ENCODE measurements at regions not wholly inside any gene's neighbourhood (a gene's known extent, or its start where the extent isn't known, plus 50 kb on each side); places are given as distances from the start of the nearest gene placed in this dataset.
"Not testable (repeated sequence)": the region's sequence is repeated elsewhere in the genome, so short reads cannot be mapped to it uniquely, and the experiment has no call there.

DNA sequence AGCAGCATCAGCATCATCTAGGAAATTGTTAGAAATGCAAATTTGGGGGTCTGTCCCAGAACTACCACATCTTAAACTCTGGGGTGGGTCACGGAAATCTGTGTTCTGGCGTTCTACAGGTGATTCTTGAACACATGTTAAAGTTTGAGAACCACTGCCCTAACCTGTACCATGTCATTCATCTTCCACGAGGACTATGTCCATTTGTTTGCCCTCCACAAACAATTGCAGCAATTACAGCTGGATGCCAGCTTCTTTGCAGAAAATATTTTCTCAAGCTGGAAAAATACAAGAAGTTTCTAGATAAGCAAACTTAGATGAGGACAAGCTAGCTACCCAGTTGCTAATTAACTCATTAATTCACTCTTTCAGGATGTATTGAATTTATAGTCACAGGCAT, 54.1 kb downstream of the MAFB start:
- DNase-seq (ENCODE audit: low spot score), result no peak

DNA sequence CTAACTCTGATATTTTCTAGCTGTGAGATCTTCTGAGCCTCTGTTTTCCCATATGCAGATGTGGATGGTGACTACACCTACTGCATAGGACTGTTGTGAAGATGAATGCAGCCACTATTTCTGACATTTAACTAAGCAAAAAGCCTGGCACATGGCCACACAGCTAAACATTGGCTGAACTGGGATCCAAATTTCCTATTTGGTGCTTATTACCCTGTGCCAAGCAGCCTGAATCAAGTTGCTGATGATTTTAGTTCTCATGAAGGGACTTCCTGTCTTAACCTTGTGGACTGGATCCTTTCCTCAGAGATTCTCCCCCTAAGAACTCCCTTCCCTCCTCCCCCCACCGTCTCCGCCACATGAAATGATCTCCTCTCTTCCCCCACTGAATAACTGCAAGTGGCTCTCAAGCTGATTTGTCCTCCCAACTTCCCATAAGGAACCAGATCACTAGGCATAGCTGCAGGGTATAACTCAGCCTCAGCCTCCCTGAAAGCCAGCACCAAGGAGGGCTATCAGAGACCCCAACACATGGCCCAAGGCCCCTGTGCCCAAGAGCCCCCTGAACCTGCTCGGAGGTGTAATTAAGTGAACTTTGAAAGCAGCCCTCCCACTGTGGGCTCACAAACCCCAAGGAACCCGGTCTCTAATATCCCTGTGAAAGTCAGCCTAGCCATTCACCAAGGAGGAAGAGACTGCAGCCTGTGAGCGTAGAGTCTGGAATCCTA, 55.7 kb downstream of the MAFB start:
- DNase-seq (ENCODE audit: low spot score), result no peak

DNA sequence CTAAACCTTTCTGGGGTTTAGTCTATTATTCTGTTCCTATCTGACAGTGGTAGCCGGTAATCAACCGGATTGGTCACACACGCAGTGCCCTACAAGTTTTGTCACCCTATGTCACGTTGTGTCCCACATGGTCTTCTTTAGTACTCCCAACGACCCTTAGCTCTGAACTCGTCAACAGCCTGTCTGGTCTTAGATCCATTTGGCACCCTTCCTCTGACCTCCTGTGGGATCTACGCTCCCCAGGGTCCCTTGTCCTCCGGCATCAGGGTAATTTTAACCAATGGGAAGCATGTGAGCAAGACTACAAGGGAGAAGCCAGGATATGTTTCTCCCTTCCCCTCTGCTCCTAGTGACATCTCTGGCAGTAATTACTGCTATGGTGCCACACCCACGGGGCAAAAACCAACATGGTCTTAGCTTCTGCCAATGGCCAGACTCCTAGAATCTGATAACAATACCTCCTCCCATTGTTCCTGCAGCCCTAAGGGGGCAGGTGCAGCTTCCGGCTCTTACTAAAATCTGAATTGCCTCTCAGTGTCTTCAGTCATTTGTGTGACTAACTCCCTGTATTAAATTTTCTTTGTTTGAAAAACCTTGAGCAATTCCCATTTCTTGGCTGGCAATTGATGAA, 56.6 kb downstream of the MAFB start:
- DNase-seq (ENCODE audit: low spot score), result no peak

DNA sequence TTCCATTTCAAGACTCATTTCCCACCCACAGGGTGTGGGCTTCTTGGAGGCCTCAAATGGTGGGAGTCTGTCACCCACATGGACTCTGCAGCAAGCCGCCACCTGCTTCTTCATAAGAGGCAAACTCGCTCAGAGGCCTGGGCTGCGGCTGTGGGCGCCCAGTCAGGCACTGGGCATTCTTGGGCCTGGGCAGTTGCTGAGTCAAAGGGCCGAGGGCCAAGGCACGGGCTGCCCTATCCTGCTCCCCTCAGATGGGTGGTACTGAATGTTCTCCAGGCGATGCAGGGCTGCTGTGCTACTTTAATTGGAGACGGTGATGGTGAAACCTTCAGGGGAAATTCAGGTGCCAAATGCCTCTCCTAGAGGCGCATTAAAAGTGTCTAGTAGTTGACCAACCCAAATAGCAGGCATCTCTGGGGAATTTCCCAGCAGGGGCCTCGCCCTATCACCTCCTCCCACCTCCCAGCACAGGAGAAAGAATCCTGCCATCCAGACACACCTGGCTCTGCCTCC, 57.9 kb downstream of the MAFB start:
- DNase-seq (ENCODE audit: low spot score), result no peak

DNA sequence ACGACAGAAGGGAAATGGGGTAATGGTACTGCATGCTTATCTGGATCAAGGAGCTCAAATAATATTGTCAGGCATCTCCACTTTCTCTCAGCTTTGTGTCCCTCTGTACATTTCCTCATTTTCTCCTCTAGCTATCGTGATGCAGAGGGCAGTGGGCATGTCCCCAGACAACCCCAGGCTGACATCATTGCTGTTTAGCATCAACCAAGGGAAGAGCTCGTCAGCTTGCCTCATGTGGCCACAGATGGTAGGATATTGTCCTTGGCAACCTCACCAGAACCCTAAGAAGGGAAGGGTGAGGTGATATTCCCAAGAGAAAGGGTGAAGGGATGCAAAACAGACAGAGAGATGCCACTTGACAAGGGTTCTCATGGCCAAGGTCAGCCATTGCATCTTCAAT, 58.3 kb downstream of the MAFB start:
- DNase-seq (ENCODE audit: low spot score), result no peak

DNA sequence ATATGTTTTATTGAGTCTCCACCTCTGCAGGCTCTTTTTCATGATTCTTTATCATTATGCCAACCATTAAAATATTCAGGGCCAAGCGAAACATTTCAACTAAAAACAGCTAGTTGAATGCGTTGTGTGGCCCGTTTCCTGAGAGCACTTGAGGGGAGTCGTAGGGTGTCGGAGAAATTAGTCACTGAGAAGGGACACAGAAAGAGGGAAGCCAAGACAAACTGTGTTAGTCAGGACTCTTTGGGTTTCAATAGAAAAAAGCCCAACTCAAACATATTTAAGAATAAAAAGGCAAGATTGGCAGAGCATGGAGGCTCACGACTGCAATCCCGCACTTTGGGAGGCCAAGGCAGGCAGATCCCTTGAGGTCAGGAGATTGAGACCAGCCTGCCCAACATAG, 58.9 kb downstream of the MAFB start:
- DNase-seq (ENCODE audit: low spot score), result no peak

DNA sequence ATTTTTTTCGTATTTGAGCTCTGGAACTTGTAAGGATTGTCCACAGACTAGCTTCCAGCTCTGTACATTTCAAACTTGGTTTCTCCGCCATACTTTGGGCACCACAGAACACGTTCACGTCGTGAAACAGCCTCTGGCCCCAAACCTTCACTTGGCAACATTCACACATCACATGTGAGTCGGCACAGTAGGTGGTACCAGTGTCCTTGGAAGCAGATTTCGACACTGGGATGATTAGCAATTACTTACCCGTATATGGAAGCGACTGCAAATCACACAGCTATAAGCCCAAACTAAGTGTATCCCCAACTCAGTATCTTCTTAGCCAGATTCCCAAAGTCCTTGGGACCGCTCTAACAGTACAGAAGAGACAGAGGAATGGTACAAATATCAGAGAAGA, 60.2 kb downstream of the MAFB start:
- DNase-seq (ENCODE audit: low spot score), result no peak

DNA sequence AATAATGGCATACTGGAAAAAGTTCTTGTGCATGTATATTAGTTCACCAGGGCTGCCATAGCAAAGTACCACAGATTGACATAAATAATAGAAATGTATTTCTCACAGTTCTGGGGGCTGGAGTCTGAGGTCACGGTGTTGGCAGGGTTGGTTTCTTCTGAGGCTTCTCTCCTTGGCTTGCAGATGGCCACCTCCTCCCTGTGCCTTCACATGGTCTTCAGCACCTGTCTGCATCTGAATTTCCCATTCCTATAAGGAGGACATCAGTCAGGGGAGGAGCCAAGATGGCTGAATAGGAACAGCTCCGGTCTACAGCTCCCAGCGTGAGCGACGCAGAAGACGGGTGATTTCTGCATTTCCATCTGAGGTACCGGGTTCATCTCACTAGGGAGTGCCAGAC, 70.0 kb downstream of the MAFB start:
- DNase-seq (ENCODE audit: low spot score), result not testable (repeated sequence)

DNA sequence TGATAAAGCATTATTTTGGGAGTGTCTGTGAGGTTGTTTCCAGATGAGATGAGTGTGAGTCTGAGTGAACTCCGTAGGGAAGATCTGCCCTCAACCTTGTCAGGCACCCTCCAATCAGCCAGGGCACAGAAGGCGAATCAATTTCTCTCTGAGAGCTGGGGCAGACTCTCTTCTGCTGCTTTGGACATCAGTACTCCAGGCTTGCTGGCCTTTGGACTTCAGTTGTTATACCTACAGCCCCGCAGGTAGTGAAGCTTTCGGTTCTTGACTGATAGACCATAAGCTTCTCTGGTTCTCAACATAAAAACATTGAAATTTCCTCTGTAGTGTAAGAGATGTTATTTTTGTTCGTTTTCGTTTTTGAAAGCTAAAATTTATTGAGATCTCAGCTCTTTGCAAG, 71.4 kb downstream of the MAFB start:
- DNase-seq (ENCODE audit: low spot score), result no peak

DNA sequence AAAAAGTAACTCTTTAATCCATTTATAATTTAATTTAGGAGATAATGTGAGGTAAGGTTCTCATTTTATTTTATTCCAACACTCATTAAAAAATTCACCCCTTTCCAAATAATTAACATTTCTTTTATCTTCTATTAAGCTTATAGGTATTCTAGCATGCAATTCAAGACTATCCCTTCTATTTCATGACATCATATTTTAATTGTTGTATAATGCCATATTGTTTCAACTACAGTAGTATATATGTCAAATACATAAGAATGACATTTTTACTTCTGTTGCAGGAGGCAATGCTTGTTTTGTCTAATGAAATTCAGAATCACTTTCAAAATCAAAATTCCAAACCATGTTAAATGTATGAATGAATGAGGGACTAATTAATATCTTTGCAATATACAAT, 76.2 kb downstream of the MAFB start:
- no peak for DNase-seq (ENCODE audit: low spot score)

DNA sequence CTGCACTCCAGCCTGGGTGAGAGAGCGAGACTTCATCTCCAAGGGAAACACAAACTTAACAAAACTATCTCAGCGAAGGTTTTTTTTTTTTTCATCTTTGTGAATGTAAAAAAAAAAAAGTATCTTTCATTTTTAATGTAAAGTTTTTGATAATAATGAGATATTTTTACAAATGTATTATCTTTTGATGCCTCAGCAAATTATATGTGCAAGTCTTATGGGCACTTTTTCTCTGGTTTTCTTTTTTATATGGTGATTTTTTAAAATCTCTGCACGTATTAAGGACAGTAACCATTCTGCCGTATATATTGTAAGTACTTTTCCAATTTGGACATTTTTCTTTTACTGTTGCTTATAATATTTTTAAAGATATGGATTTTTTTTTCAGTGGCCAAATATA, 76.8 kb downstream of the MAFB start:
- DNase-seq (ENCODE audit: low spot score), result no peak

DNA sequence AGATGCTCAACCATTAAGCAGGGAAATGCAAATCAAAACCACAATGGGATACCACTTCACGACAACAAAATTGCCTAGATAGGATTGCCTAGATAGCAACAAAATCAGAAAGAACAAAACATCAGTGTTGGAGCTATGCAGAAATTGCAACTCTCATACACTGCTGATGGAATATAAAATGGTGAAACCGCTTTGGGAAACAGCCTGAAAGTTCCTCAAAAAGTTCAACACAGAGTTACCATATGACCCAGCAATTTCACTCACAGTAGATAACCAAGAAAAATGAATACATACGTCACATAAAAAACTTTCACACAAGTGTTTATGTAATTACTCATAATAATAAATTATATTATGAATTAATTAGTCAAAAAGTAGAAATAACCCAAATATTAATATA, 78.3 kb downstream of the MAFB start:
- no peak for DNase-seq (ENCODE audit: low spot score)

DNA sequence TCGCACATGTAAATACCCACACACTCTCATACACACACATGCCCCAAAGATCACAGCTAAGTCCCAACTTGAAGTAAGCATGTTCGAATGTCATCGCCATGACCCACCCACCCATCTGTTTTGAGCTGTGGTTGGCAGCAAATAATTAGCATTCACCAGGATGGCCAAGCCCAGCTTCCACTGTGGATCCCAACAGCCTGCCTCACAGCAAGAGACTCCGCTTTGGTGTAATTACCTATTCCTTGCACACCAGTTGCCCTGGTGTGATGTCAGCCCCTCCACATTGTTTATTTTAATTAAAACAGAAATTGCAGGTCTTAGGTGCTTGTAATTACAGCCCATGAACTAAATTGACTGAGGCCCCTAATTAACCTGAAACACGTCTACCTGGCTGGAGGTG, 81.1 kb downstream of the MAFB start:
- DNase-seq (ENCODE audit: low spot score), result no peak

DNA sequence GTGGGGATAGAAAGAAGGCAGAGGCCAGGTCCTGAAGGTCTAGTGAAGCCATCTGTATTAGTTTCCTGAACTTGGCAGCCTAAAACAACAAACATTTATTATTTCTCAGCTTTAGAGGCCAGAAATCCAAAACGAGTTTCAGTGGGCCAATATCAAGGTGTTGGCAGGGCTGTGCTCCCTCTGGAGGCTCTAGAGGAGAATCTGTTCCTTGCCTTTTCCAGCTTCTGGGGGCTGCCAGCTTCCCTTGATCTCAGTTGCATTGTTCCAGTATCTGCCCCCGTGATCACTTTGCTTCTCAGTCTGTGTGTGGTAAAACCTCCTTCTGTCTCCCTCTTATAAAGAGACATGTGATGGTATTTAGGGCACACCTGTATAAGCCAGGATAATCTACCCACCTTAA, 82.4 kb downstream of the MAFB start:
- no peak for DNase-seq (ENCODE audit: low spot score)

DNA sequence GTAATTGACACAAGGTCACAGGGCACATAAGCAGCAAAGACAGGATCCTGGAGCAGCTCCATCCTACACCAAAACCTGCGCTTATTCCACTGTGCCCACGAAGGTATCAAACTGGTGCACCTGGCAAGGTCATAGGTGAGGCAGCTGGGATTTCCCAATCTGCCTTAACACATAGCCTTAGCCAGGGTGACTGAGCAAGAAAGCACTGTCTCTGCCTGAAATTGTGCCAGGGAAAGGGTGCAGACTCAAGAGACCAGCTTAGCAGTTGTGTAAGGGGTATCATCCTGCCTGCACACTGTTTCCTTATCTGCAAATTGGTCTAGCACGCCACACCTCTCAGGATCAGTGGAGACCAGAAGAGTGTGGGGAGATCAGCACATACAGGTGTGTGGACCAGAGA, 82.8 kb downstream of the MAFB start:
- no peak for DNase-seq (ENCODE audit: low spot score)

DNA sequence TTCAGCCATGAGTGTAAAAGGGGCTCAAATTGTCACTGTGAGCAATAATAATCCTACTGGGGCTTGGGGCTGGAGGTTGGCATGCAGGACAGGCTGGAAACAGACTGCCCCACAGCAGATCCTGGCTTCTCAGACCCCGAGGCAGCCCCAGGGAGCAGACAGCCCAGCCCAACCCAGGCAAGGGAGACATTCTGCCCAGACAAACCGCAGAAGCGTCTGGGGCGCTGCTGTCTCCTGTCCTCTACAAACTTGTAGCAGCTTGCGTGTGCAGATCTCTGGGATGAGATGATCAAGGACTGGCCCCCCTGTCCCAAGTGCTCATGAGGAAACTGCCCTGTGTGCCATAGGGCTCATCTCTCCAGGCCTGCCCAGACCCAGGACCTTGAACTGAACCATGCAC, 84.6 kb downstream of the MAFB start:
- DNase-seq (ENCODE audit: low spot score), result no peak

DNA sequence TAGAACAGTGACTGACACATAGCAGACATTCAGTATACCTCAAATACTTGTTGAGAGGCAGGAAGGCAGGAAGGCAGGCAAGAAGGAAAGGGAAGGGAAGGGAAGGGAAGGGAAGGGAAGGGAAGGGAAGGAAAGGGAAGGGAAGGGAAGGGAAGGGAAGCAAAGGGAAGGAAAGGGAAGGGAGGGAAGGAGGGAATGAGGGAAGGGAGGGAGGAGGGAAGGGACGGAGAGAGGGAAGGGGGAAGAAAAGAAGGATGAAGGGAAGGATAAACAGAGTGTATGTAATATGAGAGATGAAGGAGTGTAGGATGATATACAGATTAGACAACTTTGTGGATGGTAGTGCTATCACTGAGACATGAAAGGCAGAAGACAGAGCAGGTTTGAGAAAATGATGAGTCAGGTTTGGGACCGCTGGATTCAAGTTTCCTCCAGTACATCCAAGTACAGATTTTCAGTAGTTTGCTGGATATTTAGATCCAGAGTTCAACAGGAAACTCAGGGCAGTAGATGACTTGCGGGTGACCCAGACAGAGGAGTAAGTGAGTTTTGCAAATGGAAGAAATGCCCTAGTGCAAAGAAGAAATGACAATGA, 85.9 kb downstream of the MAFB start:
- DNase-seq (ENCODE audit: low spot score), result no peak

DNA sequence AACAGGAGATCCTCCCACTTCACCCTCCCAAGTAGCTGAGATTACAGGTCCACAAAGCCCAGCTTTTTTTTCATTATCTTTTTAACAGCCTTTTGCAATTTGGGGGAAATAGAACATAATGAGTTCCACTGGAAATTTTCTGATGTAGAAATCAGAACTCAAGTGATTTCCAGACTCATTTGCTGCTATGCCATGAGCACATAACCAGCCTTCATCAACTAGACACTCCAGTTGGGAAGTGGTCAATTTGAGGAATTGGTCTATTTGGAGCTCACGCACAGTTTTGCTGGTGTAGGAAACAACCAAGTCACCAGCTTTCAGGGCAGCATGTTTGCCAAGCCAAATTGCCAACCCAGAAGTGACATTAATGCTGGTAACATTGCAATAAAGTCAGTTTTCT, 86.7 kb downstream of the MAFB start:
- no peak for DNase-seq (ENCODE audit: low spot score)

DNA sequence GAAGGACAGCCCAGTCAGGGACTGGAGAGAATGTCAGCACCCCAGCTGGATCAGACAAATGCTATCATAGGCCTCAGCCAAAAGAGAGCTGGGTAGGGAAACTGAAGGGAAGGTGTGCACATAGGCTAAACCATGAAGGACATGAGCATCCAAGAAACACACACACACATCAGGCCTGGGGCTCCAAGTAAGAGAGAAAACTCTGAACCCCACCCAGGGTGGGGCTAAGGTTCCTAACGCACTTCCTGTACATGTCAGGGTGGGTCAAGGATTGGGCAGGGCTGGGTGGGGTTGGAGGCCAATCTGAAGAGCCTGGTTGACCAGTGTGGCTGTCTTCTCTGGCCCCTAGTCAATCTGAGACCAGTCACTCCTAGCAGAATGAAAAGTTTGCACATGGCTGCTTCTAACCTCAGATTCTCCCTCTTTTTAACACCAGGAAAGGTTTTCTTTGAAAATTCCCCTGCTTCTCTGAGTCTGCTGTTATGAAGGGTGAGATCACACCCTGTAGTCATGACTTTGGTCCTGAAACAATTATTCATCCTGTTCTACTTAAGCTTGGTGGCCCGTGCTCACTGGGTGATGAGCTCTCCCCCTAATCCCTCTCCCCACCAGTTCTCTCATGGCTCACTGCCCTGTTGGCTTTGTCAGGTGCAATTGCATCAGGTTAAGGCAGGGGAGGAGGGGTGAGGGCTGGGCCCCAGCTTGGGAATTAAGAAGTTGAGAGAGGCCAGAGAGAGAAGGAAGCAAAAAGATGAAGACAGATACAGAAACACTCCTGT, 88.4 kb downstream of the MAFB start:
- DNase-seq (ENCODE audit: low spot score), result no peak

DNA sequence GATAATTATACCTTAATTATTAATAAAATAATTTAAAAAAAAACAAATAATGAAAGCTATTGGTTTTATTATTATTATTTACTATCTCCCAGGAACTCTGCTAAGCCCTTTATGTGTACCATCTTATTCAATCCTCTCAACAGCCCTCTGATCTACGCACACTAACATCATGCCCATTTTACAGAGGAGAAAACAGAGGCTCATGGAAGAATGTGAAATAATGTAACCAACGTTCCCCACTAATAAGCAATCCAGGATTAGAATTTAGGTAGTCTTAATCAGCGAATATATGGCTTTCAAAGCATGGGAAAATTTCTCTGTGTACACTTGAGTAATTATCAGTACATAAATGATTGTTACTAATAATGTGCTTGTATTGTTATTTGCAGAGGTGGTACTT, 89.0 kb downstream of the MAFB start:
- DNase-seq (ENCODE audit: low spot score), result no peak

DNA sequence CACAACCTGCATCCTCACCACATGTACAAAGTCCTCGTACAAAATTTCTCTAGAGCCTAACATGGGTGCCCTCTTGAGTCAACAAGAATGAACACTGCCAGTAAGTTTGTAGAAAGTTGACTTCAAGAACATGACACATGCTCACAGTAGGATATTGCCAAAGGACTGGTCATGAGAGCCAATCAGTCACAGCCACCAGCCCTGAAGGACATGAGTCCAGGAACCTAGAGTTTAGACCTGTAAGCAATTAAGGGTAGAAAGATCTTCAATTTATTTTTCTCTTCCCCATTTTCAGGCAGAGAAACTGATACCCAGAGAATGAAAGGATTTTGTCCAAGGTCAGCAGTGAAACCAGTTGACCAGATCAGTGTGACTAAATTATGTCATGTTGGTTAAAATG, 96.1 kb downstream of the MAFB start:
- DNase-seq (ENCODE audit: low spot score), result no peak

DNA sequence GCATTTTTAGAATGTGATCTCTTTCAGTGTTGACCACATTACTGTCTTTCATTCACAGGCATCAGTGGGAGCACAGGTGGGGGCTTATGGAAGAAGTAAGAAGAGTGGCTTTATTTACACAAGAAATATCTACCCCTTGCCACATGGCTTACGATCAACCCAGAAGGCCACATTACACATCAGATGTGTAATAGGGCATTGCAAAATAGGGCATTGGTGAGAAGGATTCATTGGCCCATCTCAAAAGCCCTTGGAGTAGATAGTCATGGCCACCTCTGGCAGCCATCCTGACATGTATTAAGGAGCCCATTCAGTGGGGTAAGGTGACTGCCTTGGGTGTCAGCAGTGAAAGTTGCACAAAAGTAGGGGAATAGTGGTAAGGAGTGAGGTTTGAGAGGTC, 97.5 kb downstream of the MAFB start:
- DNase-seq (ENCODE audit: low spot score), result no peak

DNA sequence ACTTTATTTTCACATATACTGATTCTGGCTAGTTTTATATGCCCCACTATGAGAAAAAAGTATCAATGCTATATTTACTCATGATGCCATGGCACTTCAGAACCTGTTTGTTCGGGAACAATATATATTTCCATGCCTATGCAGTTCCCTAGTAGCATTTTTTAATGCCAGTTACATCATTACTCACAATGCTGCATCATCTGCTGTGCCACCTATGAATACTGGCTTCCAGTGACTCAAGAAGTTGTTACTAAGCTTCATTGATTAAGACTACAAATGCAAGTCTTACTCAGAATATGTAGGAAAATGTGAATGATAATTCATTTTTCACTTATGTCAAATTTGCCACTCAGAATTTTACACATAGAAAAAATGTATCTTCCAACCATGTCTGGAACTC, 97.9 kb downstream of the MAFB start:
- no peak for DNase-seq (ENCODE audit: low spot score)
